ENCODE measurements at regions not wholly inside any gene's neighbourhood (a gene's known extent, or its start where the extent isn't known, plus 50 kb on each side); places are given as distances from the start of the nearest gene placed in this dataset.

- H3K9me3 Mint-ChIP-seq: peaks cover 1% of the 10 kb centered on the region
- TF ChIP-seq CTCF (IDR thresholded peaks at IDR 0.05): no peak
- ATAC-seq (no peak), DNase-seq (no peak)
- H3K36me3 Mint-ChIP-seq (ENCODE audit: low read depth): no peaks in the 10 kb centered on the region
- H3K4me3 Mint-ChIP-seq: no peak overlapping the region
- no peaks in the 10 kb centered on the region for H3K4me1 Mint-ChIP-seq (ENCODE audit: low read depth)
- H3K27me3 Mint-ChIP-seq: no peaks in the 10 kb centered on the region
- ChIA-PET CTCF (no interaction called here), POLR2A (no interaction called here)
- H3K27ac Mint-ChIP-seq: no peak overlapping the region
- intact Hi-C loops (cut with micrococcal nuclease): no loop called here
Observed at GRCh38 chr10:36540611-36541010, 584.8 kb upstream of the ANKRD30A start.

GRCh38 chr10:36538953-36539586, 586.3 kb upstream of the ANKRD30A start:
- no peak for TF ChIP-seq CTCF (IDR thresholded peaks at IDR 0.05)
- POLR2A ChIA-PET: no interaction called here
- H3K4me3 Mint-ChIP-seq: no peak overlapping the region
- peaks cover 1% of the 10 kb centered on the region for H3K9me3 Mint-ChIP-seq
- H3K4me1 Mint-ChIP-seq (ENCODE audit: low read depth): no peaks in the 10 kb centered on the region
- H3K27ac Mint-ChIP-seq: no peak overlapping the region
- intact Hi-C loops (cut with micrococcal nuclease): no loop called here
- H3K36me3 Mint-ChIP-seq (ENCODE audit: low read depth): no peaks in the 10 kb centered on the region
- DNase-seq: no peak
- H3K27me3 Mint-ChIP-seq: no peaks in the 10 kb centered on the region
- CTCF ChIA-PET: interaction anchor here (1.1 kb wide), 1 partner anchor 29 kb away, joined by 3 read pairs; no protein-coding TSS in a partner anchor
- no peak for ATAC-seq

- DNase-seq (peak; percentile 5), ATAC-seq (no peak)
- Mint-ChIP-seq H3K4me1 (ENCODE audit: low read depth) (no peaks in the 10 kb centered on the region), H3K36me3 (ENCODE audit: low read depth) (no peaks in the 10 kb centered on the region), H3K9me3 (peaks cover 2% of the 10 kb centered on the region), H3K4me3 (no peak overlapping the region), H3K27ac (no peak overlapping the region), H3K27me3 (no peaks in the 10 kb centered on the region)
- no peak for TF ChIP-seq CTCF (IDR thresholded peaks at IDR 0.05)
- intact Hi-C loops (cut with micrococcal nuclease): no loop called here
- ChIA-PET CTCF (no interaction called here), POLR2A (no interaction called here)
Observed at GRCh38 chr10:36534471-36535002, 590.9 kb upstream of the ANKRD30A start.

- H3K9me3 Mint-ChIP-seq: peaks cover 4% of the 10 kb centered on the region
- no peak for TF ChIP-seq CTCF (IDR thresholded peaks at IDR 0.05)
- no peaks in the 10 kb centered on the region for H3K27me3 Mint-ChIP-seq
- DNase-seq (no peak), ATAC-seq (no peak)
- H3K4me3 Mint-ChIP-seq: no peak overlapping the region
- H3K36me3 Mint-ChIP-seq (ENCODE audit: low read depth): no peaks in the 10 kb centered on the region
- intact Hi-C loops (cut with micrococcal nuclease): no loop called here
- no peaks in the 10 kb centered on the region for H3K4me1 Mint-ChIP-seq (ENCODE audit: low read depth)
- H3K27ac Mint-ChIP-seq: no peak overlapping the region
- POLR2A ChIA-PET: no interaction called here
- CTCF ChIA-PET: no interaction called here
Observed at GRCh38 chr10:36533861-36534260, 591.5 kb upstream of the ANKRD30A start.

- peaks cover 5% of the 10 kb centered on the region for H3K9me3 Mint-ChIP-seq
- intact Hi-C loops (cut with micrococcal nuclease): no loop called here
- DNase-seq (no peak), ATAC-seq (no peak)
- ChIA-PET CTCF (no interaction called here), POLR2A (no interaction called here)
- no peaks in the 10 kb centered on the region for H3K27me3 Mint-ChIP-seq
- no peaks in the 10 kb centered on the region for H3K36me3 Mint-ChIP-seq (ENCODE audit: low read depth)
- TF ChIP-seq CTCF (IDR thresholded peaks at IDR 0.05): no peak
- H3K4me3 Mint-ChIP-seq: no peak overlapping the region
- H3K4me1 Mint-ChIP-seq (ENCODE audit: low read depth): no peaks in the 10 kb centered on the region
- H3K27ac Mint-ChIP-seq: no peak overlapping the region
Observed at GRCh38 chr10:36533316-36533715, 592.1 kb upstream of the ANKRD30A start.
